GM23338 (cell line): ENCODE measurements at regions not wholly inside any gene's neighbourhood (a gene's known extent, or its start where the extent isn't known, plus 50 kb on each side); places are given as distances from the start of the nearest gene placed in this dataset.

Experiments
- ATAC-seq: fragments of 200-7000 bp; cut with Tn5 transposase; 3 replicates; pipeline ENCODE4 v1.9.1; 2020
- DNase-seq: peaks from one replicate; pipeline ENCODE4 v3.0.0-alpha.2; 2015; ENCODE audit warnings: low spot score
- H2AFZ ChIP-seq: fragments of 200-600 bp; sonication (generic); 2 replicates; pipeline ENCODE4 v1.8.0; 2016; ENCODE audit warnings: antibody characterized with exemption, mild to moderate bottlenecking, moderate library complexity
- H3F3A ChIP-seq: fragments of 200-600 bp; sonication (generic); replicated peaks from 2 replicates; pipeline ENCODE4 v1.8.0; 2017; ENCODE audit warnings: antibody characterized with exemption, mixed run types, low read depth
- H3K27ac ChIP-seq: fragments of 200-600 bp; sonication (generic); 2 replicates; pipeline ENCODE4 v1.6.1; 2016; ENCODE audit warnings: low read depth
- H3K27me3 ChIP-seq: fragments of 200-600 bp; sonication (generic); 2 replicates; pipeline ENCODE4 v1.8.0; 2016; ENCODE audit warnings: mild to moderate bottlenecking, mixed run types, moderate library complexity; ENCODE audit not compliant: insufficient read depth
- H3K36me3 ChIP-seq: fragments of 200-600 bp; sonication (generic); 2 replicates; pipeline ENCODE4 v1.8.0; 2016; ENCODE audit warnings: mild to moderate bottlenecking; ENCODE audit not compliant: insufficient read depth
- H3K4me1 ChIP-seq: fragments of 200-600 bp; sonication (generic); 2 replicates; pipeline ENCODE4 v1.8.0; 2016; ENCODE audit warnings: mild to moderate bottlenecking, moderate library complexity; ENCODE audit not compliant: insufficient read depth
- H3K4me2 ChIP-seq: fragments of 200-600 bp; sonication (generic); 2 replicates; pipeline ENCODE4 v1.7.1; 2017; ENCODE audit warnings: mixed run types
- H3K4me3 ChIP-seq: fragments of 200-600 bp; sonication (generic); 2 replicates; pipeline ENCODE4 v1.6.1; 2016; ENCODE audit warnings: mixed run types
- H3K79me2 ChIP-seq: fragments of 200-600 bp; sonication (generic); replicated peaks from 2 replicates; pipeline ENCODE4 v1.8.0; 2017; ENCODE audit warnings: mild to moderate bottlenecking; ENCODE audit not compliant: insufficient read depth
- H3K9me2 ChIP-seq: fragments of 200-600 bp; sonication (generic); 2 replicates; pipeline ENCODE4 v1.8.0; 2017; ENCODE audit not compliant: insufficient read depth
- H4K20me1 ChIP-seq: fragments of 200-600 bp; sonication (generic); replicated peaks from 2 replicates; pipeline ENCODE4 v1.8.0; 2017; ENCODE audit warnings: mild to moderate bottlenecking; ENCODE audit not compliant: insufficient read depth
- H3K27ac Mint-ChIP-seq: 2 replicates; pipeline ENCODE4 v1.8.0; 2020; ENCODE audit warnings: inconsistent platforms, mild to moderate bottlenecking, moderate library complexity, mixed read lengths
- H3K27me3 Mint-ChIP-seq: 3 replicates; pipeline ENCODE4 v1.8.0; 2022; ENCODE audit warnings: low read depth, mild to moderate bottlenecking, moderate library complexity, mixed read lengths, inconsistent platforms; ENCODE audit not compliant: insufficient read depth, poor library complexity
- H3K36me3 Mint-ChIP-seq: 3 replicates; pipeline ENCODE4 v1.8.0; 2021; ENCODE audit warnings: low read depth, mild to moderate bottlenecking, inconsistent platforms, moderate library complexity, mixed read lengths
- H3K4me1 Mint-ChIP-seq: 3 replicates; pipeline ENCODE4 v1.8.0; 2020; ENCODE audit warnings: mild to moderate bottlenecking, inconsistent platforms, mixed read lengths
- H3K4me3 Mint-ChIP-seq: 3 replicates; pipeline ENCODE4 v1.8.0; 2021; ENCODE audit warnings: moderate library complexity, mild to moderate bottlenecking, inconsistent platforms, mixed read lengths
- H3K9me3 Mint-ChIP-seq: 3 replicates; pipeline ENCODE4 v1.8.0; 2020; ENCODE audit warnings: moderate library complexity, mild to moderate bottlenecking, inconsistent platforms, mixed read lengths
- CREB1 ChIP-seq: fragments of 250-450 bp; sonication (Bioruptor Pico); IDR thresholded peaks from 2 replicates; pipeline ENCODE4 v1.5.0; 2020; ENCODE audit warnings: low read depth, mild to moderate bottlenecking, moderate library complexity
- EZH2 ChIP-seq: fragments of 200-600 bp; sonication (generic); IDR thresholded peaks from one replicate; pipeline ENCODE4 v1.8.0; 2017; ENCODE audit warnings: antibody characterized with exemption, mild to moderate bottlenecking, low read depth; ENCODE audit not compliant: unreplicated experiment
- EZH2phosphoT487 ChIP-seq: fragments of 200-600 bp; sonication (generic); IDR thresholded peaks from one replicate; pipeline ENCODE4 v1.8.1; 2018; ENCODE audit warnings: antibody characterized with exemption; ENCODE audit not compliant: unreplicated experiment
- JUNB ChIP-seq: IDR thresholded peaks from one replicate; pipeline ENCODE4 v1.6.1; 2016; ENCODE audit warnings: antibody characterized with exemption; ENCODE audit not compliant: unreplicated experiment
- POLR2AphosphoS5 ChIP-seq: IDR thresholded peaks from 2 replicates; pipeline ENCODE4 v1.6.1; 2016; ENCODE audit warnings: antibody characterized with exemption, low read depth
- STAT1 ChIP-seq: IDR thresholded peaks from one replicate; pipeline ENCODE4 v1.6.1; 2016; ENCODE audit warnings: antibody characterized with exemption; ENCODE audit not compliant: unreplicated experiment
- ZNF114 ChIP-seq: fragments of 250-450 bp; sonication (Bioruptor Pico); IDR thresholded peaks from 2 replicates; pipeline ENCODE4 v1.5.0; 2020; ENCODE audit warnings: mild to moderate bottlenecking, moderate library complexity
- ZNF331 ChIP-seq: fragments of 250-450 bp; sonication (Bioruptor Pico); IDR thresholded peaks from 2 replicates; pipeline ENCODE4 v1.5.0; 2020; ENCODE audit warnings: low read depth, mild to moderate bottlenecking, moderate library complexity
- TF ChIP-seq, protein P1 (sequence below), 2 experiments: fragments of 200-600 bp in 1 of 2; sonication (generic) in 1 of 2; conservative IDR thresholded peaks; 2 replicates each; pipeline versions ENCODE4 v1.5.1 to v1.6.1; 2016 to 2017; ENCODE audit warnings: antibody characterized with exemption in 2 of 2, low read depth in 2 of 2, mild to moderate bottlenecking in 2 of 2, moderate library complexity in 1 of 2
- TF ChIP-seq, protein P2 (sequence below): IDR thresholded peaks from one replicate; pipeline ENCODE4 v1.6.1; 2018; ENCODE audit warnings: antibody characterized with exemption; ENCODE audit not compliant: unreplicated experiment

DNA sequence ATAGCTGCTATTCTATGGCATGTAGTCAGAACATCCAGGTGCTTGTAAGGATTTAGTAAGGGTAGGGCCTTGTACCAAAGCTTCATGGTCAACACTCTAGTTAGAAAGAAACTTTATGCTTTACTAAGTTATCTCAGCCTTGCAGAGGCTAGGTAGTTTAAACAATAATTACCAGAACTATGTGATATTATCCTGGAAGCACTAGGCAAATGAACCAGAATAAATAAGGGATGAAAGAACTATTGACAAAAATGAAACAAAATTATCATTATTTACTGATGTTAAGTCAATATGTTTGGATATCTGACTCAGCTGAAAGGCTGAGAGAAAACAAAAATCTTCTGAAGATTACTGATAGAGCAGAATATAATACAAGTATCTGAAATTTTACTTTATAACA, 1089.1 kb upstream of the RAG2 start:
- TF ChIP-seq EZH2 = no peak
- TF ChIP-seq, protein P1, sequence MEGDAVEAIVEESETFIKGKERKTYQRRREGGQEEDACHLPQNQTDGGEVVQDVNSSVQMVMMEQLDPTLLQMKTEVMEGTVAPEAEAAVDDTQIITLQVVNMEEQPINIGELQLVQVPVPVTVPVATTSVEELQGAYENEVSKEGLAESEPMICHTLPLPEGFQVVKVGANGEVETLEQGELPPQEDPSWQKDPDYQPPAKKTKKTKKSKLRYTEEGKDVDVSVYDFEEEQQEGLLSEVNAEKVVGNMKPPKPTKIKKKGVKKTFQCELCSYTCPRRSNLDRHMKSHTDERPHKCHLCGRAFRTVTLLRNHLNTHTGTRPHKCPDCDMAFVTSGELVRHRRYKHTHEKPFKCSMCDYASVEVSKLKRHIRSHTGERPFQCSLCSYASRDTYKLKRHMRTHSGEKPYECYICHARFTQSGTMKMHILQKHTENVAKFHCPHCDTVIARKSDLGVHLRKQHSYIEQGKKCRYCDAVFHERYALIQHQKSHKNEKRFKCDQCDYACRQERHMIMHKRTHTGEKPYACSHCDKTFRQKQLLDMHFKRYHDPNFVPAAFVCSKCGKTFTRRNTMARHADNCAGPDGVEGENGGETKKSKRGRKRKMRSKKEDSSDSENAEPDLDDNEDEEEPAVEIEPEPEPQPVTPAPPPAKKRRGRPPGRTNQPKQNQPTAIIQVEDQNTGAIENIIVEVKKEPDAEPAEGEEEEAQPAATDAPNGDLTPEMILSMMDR (conservative IDR thresholded peaks at IDR 0.05; ENCODE audit: low read depth in 2 of 2) = no peak
- TF ChIP-seq JUNB = no peak
- TF ChIP-seq POLR2AphosphoS5 = no peak
- TF ChIP-seq STAT1 = no peak
- TF ChIP-seq EZH2phosphoT487 = no peak
- no peak for TF ChIP-seq CREB1 (CRISPR knock-in tag)
- no peak for TF ChIP-seq ZNF331 (CRISPR knock-in tag)
- TF ChIP-seq ZNF114 = no peak
- TF ChIP-seq, protein P2, sequence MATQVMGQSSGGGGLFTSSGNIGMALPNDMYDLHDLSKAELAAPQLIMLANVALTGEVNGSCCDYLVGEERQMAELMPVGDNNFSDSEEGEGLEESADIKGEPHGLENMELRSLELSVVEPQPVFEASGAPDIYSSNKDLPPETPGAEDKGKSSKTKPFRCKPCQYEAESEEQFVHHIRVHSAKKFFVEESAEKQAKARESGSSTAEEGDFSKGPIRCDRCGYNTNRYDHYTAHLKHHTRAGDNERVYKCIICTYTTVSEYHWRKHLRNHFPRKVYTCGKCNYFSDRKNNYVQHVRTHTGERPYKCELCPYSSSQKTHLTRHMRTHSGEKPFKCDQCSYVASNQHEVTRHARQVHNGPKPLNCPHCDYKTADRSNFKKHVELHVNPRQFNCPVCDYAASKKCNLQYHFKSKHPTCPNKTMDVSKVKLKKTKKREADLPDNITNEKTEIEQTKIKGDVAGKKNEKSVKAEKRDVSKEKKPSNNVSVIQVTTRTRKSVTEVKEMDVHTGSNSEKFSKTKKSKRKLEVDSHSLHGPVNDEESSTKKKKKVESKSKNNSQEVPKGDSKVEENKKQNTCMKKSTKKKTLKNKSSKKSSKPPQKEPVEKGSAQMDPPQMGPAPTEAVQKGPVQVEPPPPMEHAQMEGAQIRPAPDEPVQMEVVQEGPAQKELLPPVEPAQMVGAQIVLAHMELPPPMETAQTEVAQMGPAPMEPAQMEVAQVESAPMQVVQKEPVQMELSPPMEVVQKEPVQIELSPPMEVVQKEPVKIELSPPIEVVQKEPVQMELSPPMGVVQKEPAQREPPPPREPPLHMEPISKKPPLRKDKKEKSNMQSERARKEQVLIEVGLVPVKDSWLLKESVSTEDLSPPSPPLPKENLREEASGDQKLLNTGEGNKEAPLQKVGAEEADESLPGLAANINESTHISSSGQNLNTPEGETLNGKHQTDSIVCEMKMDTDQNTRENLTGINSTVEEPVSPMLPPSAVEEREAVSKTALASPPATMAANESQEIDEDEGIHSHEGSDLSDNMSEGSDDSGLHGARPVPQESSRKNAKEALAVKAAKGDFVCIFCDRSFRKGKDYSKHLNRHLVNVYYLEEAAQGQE = no peak
- no peak overlapping the region for H3K27ac Mint-ChIP-seq

GRCh38 chr11:37671321-37671720, 1073.3 kb upstream of the RAG2 start:
- Histone ChIP-seq H3F3A (no peaks in the 10 kb centered on the region), H3K27ac (no peak overlapping the region), H3K4me1 (no peaks in the 10 kb centered on the region), H4K20me1 (no peaks in the 10 kb centered on the region), H3K79me2 (no peaks in the 10 kb centered on the region), H2AFZ (no peak overlapping the region), H3K36me3 (peaks cover 4% of the 10 kb centered on the region; the same call in 1 of the 2 replicates), H3K27me3 (no peaks in the 10 kb centered on the region), H3K9me2 (0 out of 2 replicates have a peak, but pooled peaks cover 2% of the 10 kb centered on the region), H3K4me3 (no peak overlapping the region), H3K4me2 (no peak overlapping the region)
- H3K9me3 Mint-ChIP-seq = no peaks in the 10 kb centered on the region
- H3K27me3 Mint-ChIP-seq = no peaks in the 10 kb centered on the region
- H3K27ac Mint-ChIP-seq = no peak overlapping the region
- H3K4me1 Mint-ChIP-seq = no peaks in the 10 kb centered on the region
- TF ChIP-seq CREB1 (CRISPR knock-in tag) = no peak
- H3K36me3 Mint-ChIP-seq = no peaks in the 10 kb centered on the region
- no peak for DNase-seq
- H3K4me3 Mint-ChIP-seq = no peak overlapping the region
- no peak for ATAC-seq

More for the DNA sequence above, 1089.1 kb upstream of the RAG2 start:
- Histone ChIP-seq H3K79me2 (no peaks in the 10 kb centered on the region), H3F3A (no peaks in the 10 kb centered on the region), H2AFZ (no peak overlapping the region), H3K9me2 (no peaks in the 10 kb centered on the region), H3K4me3 (no peak overlapping the region), H3K27ac (no peak overlapping the region), H3K27me3 (no peaks in the 10 kb centered on the region), H3K4me1 (no peaks in the 10 kb centered on the region), H4K20me1 (no peaks in the 10 kb centered on the region), H3K36me3 (no peaks in the 10 kb centered on the region; the same call in 1 of the 2 replicates), H3K4me2 (no peak overlapping the region)
- Mint-ChIP-seq H3K4me1 (no peaks in the 10 kb centered on the region), H3K9me3 (peaks cover 18% of the 10 kb centered on the region; the same call in 2 of the 3 replicates), H3K27me3 (no peaks in the 10 kb centered on the region), H3K36me3 (no peaks in the 10 kb centered on the region; the same call in 1 of the 3 replicates), H3K4me3 (no peak overlapping the region)
- ATAC-seq = no peak
- DNase-seq = no peak
